ENCODE measurements at regions not wholly inside any gene's neighbourhood (a gene's known extent, or its start where the extent isn't known, plus 50 kb on each side); places are given as distances from the start of the nearest gene placed in this dataset.

- TF ChIP-seq CTCF (tag by site-specific recombination; IDR thresholded peaks at IDR 0.05) (no peak), MYNN (tag by site-specific recombination; IDR thresholded peaks at IDR 0.05; ENCODE audit: borderline replicate concordance) (no peak), TRIM28 (IDR thresholded peaks at IDR 0.05; ENCODE audit: borderline replicate concordance, low read length) (no peak), PBX3 (CRISPR knock-in tag; IDR thresholded peaks at IDR 0.05) (no peak), ZNF558 (tag by site-specific recombination; IDR thresholded peaks at IDR 0.05) (no peak), ZNF768 (tag by site-specific recombination; IDR thresholded peaks at IDR 0.05) (no peak), KLF1 (tag by site-specific recombination; IDR thresholded peaks at IDR 0.05) (no peak), ZNF561 (tag by site-specific recombination; IDR thresholded peaks at IDR 0.05; ENCODE audit: borderline replicate concordance) (no peak), ZNF362 (tag by site-specific recombination; IDR thresholded peaks at IDR 0.05) (no peak), ZNF501 (tag by site-specific recombination; IDR thresholded peaks at IDR 0.05) (no peak), REPIN1 (tag by site-specific recombination; IDR thresholded peaks at IDR 0.05; ENCODE audit: low read depth) (no peak), ZNF366 (tag by site-specific recombination; conservative IDR thresholded peaks at IDR 0.05) (no peak), REST (tag by site-specific recombination; IDR thresholded peaks at IDR 0.05) (no peak), KLF16 (tag by site-specific recombination; IDR thresholded peaks at IDR 0.05) (no peak)
These were observed 252.6 kb downstream of the BRD1 start for GRCh38 chr22:49574881-49575702.
